ENCODE measurements at regions not wholly inside any gene's neighbourhood (a gene's known extent, or its start where the extent isn't known, plus 50 kb on each side); places are given as distances from the start of the nearest gene placed in this dataset.

DNA sequence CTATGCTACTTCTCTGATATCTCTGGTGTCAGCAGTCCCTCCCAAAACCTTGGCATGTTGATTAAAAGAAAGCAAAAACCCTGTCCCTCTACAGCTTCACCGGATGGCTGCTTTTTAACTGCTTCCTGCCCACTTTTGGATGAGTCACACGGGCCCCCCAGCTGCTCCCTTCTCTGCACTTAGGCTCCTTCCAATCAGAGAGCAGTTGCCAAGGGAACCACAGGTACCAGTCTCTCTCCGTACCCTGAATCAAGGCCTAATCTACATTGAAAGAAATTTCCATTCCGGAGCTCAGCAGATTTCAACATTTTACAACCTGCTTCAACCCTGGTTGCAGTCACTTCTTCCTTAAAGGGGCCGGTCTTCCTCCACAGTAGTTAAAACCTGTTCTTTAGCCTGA lies 70.6 kb upstream of the GJB5 start:
- Histone ChIP-seq H3K9me3 (peaks cover 0 to 13% (median 0%) of the 10 kb centered on the region in 8 donors), H3K4me3 (no peak overlapping the region), H3K36me3 (no peaks in the 10 kb centered on the region), H3K27me3 (replicated peaks in 1 of 7) (peaks cover 0 to 44% (median 0%) of the 10 kb centered on the region in 7 donors), H3K4me1 (peaks cover 0 to 8% (median 2%) of the 10 kb centered on the region in 6 donors), H3K27ac (no peak overlapping the region)
- intact Hi-C loops (cut with DNase I; ENCODE audit: low total_unique reads) = no loop called here
- no peak for DNase-seq
- WGBS, 5 donors = 6 to 14% (median 8%) methylated on average over 5 of the region's 5 CpGs
- no peak for TF ChIP-seq POLR2A (IDR thresholded peaks at IDR 0.05)
- TF ChIP-seq POLR2AphosphoS5 (IDR thresholded peaks at IDR 0.05) = no peak
- TF ChIP-seq CTCF (IDR thresholded peaks at IDR 0.05 in 8 of 11, conservative IDR thresholded peaks at IDR 0.05 in 3 of 11) = no peak

DNA sequence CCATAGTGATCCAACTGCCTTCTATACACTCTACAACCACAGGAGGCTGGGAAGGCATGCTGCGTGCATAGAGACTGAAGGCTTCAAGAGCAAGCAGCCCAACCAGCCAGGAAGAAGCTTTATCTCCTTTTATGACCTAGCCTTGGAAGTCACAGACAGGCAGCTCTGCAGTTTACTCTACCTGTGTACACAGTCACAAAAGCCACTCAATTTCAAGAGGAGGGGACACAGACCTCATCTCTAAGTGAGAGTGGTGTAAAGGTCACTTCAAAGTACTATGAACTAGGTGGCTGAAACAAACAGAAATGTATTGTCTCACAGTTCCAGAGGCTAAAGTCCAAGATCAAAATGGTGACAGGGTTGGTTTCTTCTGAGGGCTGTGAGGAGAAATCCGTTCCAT lies 69.6 kb upstream of the GJB5 start:
- H3K27me3 ChIP-seq (replicated peaks in 1 of 7) = peaks cover 0 to 51% (median under 1%) of the 10 kb centered on the region in 7 donors
- H3K9me3 ChIP-seq = peaks cover 0 to 8% (median 0%) of the 10 kb centered on the region in 8 donors
- no peak for TF ChIP-seq POLR2A (IDR thresholded peaks at IDR 0.05)
- no peak for TF ChIP-seq CTCF (IDR thresholded peaks at IDR 0.05 in 8 of 11, conservative IDR thresholded peaks at IDR 0.05 in 3 of 11)
- no peak for TF ChIP-seq POLR2AphosphoS5 (IDR thresholded peaks at IDR 0.05)
- H3K36me3 ChIP-seq = no peaks in the 10 kb centered on the region
- H3K27ac ChIP-seq = no peak overlapping the region
- intact Hi-C loops (cut with DNase I; ENCODE audit: low total_unique reads) = no loop called here
- WGBS, 5 donors = 70 to 91% (median 76%) methylated on average over 2 of the region's 2 CpGs
- no peak for DNase-seq
- H3K4me3 ChIP-seq = no peak overlapping the region
- H3K4me1 ChIP-seq = peaks cover 0 to 8% (median 2%) of the 10 kb centered on the region in 6 donors

- Histone ChIP-seq H3K27me3 (replicated peaks in 1 of 7) (peaks cover 0 to 63% (median 4%) of the 10 kb centered on the region in 7 donors), H3K36me3 (no peaks in the 10 kb centered on the region), H3K4me1 (peaks cover 0 to 8% (median 2%) of the 10 kb centered on the region in 6 donors), H3K27ac (no peak overlapping the region), H3K9me3 (peaks cover 0 to 8% (median 0%) of the 10 kb centered on the region in 8 donors), H3K4me3 (no peak overlapping the region)
- intact Hi-C loops (cut with DNase I; ENCODE audit: low total_unique reads) = no loop called here
- 68 to 84% (median 73%) methylated on average over 2 of the region's 2 CpGs for WGBS, 5 donors
- no peak for DNase-seq
- TF ChIP-seq POLR2AphosphoS5 (IDR thresholded peaks at IDR 0.05) (no peak), POLR2A (IDR thresholded peaks at IDR 0.05) (no peak), CTCF (IDR thresholded peaks at IDR 0.05 in 8 of 11, conservative IDR thresholded peaks at IDR 0.05 in 3 of 11) (no peak)
Observed at GRCh38 chr1:34686531-34686930, 68.3 kb upstream of the GJB5 start.

- no peak overlapping the region for H3K27ac ChIP-seq
- intact Hi-C loops (cut with DNase I; ENCODE audit: low total_unique reads) = no loop called here
- no peak for TF ChIP-seq CTCF (IDR thresholded peaks at IDR 0.05 in 8 of 11, conservative IDR thresholded peaks at IDR 0.05 in 3 of 11)
- no peak for TF ChIP-seq POLR2AphosphoS5 (IDR thresholded peaks at IDR 0.05)
- TF ChIP-seq POLR2A (IDR thresholded peaks at IDR 0.05) = no peak
- no peaks in the 10 kb centered on the region for H3K36me3 ChIP-seq
- H3K4me3 ChIP-seq = no peak overlapping the region
- H3K27me3 ChIP-seq (replicated peaks in 1 of 7) = peaks cover 0 to 63% (median 4%) of the 10 kb centered on the region in 7 donors
- H3K4me1 ChIP-seq = peaks cover 0 to 8% (median 2%) of the 10 kb centered on the region in 6 donors
- 76 to 90% (median 81%) methylated on average over 7 of the region's 7 CpGs for WGBS, 5 donors
- peaks cover 0 to 8% (median 0%) of the 10 kb centered on the region in 8 donors for H3K9me3 ChIP-seq
- no peak for DNase-seq
Observed at GRCh38 chr1:34688006-34688741, 66.7 kb upstream of the GJB5 start.
